ENCODE measurements at regions not wholly inside any gene's neighbourhood (a gene's known extent, or its start where the extent isn't known, plus 50 kb on each side); places are given as distances from the start of the nearest gene placed in this dataset.

- no peak for DNase-seq (ENCODE audit: unreplicated experiment)
- no peak overlapping the region for H3K27ac Mint-ChIP-seq (ENCODE audit: low read depth, unreplicated experiment)
- no peaks in the 10 kb centered on the region for H3K9me3 Mint-ChIP-seq (ENCODE audit: unreplicated experiment)
- POLR2A ChIA-PET = no interaction called here
- H3K4me3 Mint-ChIP-seq (ENCODE audit: unreplicated experiment) = no peak overlapping the region
- CTCF ChIA-PET = interaction anchor here (0.7 kb wide), 1 partner anchor 383 kb away, joined by 5 read pairs; no protein-coding TSS in a partner anchor
- BruUV-seq (replicated peaks) = no TSS peak
- peaks cover 3% of the 10 kb centered on the region for H3K4me1 Mint-ChIP-seq (ENCODE audit: insufficient read depth, unreplicated experiment)
- no peaks in the 10 kb centered on the region for H3K36me3 Mint-ChIP-seq (ENCODE audit: insufficient read depth, unreplicated experiment)
- intact Hi-C loops (cut with micrococcal nuclease) = no loop called here
- no peak for TF ChIP-seq CTCF (IDR thresholded peaks at IDR 0.05; ENCODE audit: unreplicated experiment)
- no peaks in the 10 kb centered on the region for H3K27me3 Mint-ChIP-seq (ENCODE audit: insufficient read depth, unreplicated experiment)
These were observed 131.1 kb downstream of the ACKR3 start for GRCh38 chr2:236700703-236701102.

GRCh38 chr2:236702657-236703372 is 133.2 kb downstream of the ACKR3 start:
- Mint-ChIP-seq H3K9me3 (ENCODE audit: unreplicated experiment) (no peaks in the 10 kb centered on the region), H3K36me3 (ENCODE audit: insufficient read depth, unreplicated experiment) (peaks cover 4% of the 10 kb centered on the region), H3K4me1 (ENCODE audit: insufficient read depth, unreplicated experiment) (peaks cover 7% of the 10 kb centered on the region), H3K27me3 (ENCODE audit: insufficient read depth, unreplicated experiment) (no peaks in the 10 kb centered on the region), H3K27ac (ENCODE audit: low read depth, unreplicated experiment) (no peak overlapping the region), H3K4me3 (ENCODE audit: unreplicated experiment) (no peak overlapping the region)
- no peak for TF ChIP-seq CTCF (IDR thresholded peaks at IDR 0.05; ENCODE audit: unreplicated experiment)
- ChIA-PET CTCF (no interaction called here), POLR2A (interaction anchor here (0.6 kb wide), 1 partner anchor 41 kb away, joined by 3 read pairs; no protein-coding TSS in a partner anchor)
- no peak for DNase-seq (ENCODE audit: unreplicated experiment)
- intact Hi-C loops (cut with micrococcal nuclease) = no loop called here
- no TSS peak for BruUV-seq (replicated peaks)

- H3K9me3 Mint-ChIP-seq (ENCODE audit: unreplicated experiment) = no peaks in the 10 kb centered on the region
- H3K4me1 Mint-ChIP-seq (ENCODE audit: insufficient read depth, unreplicated experiment) = peaks cover 7% of the 10 kb centered on the region
- TF ChIP-seq CTCF (IDR thresholded peaks at IDR 0.05; ENCODE audit: unreplicated experiment) = no peak
- POLR2A ChIA-PET = no interaction called here
- no peak for DNase-seq (ENCODE audit: unreplicated experiment)
- CTCF ChIA-PET = no interaction called here
- BruUV-seq (replicated peaks) = no TSS peak
- no peaks in the 10 kb centered on the region for H3K27me3 Mint-ChIP-seq (ENCODE audit: insufficient read depth, unreplicated experiment)
- H3K27ac Mint-ChIP-seq (ENCODE audit: low read depth, unreplicated experiment) = no peak overlapping the region
- H3K4me3 Mint-ChIP-seq (ENCODE audit: unreplicated experiment) = no peak overlapping the region
- intact Hi-C loops (cut with micrococcal nuclease) = no loop called here
- peaks cover 4% of the 10 kb centered on the region for H3K36me3 Mint-ChIP-seq (ENCODE audit: insufficient read depth, unreplicated experiment)
These were observed 133.7 kb downstream of the ACKR3 start for GRCh38 chr2:236703373-236703709.

GRCh38 chr2:236703906-236704305 is 134.3 kb downstream of the ACKR3 start:
- DNase-seq (ENCODE audit: unreplicated experiment) = no peak
- POLR2A ChIA-PET = no interaction called here
- Mint-ChIP-seq H3K4me3 (ENCODE audit: unreplicated experiment) (no peak overlapping the region), H3K27ac (ENCODE audit: low read depth, unreplicated experiment) (no peak overlapping the region), H3K36me3 (ENCODE audit: insufficient read depth, unreplicated experiment) (peaks cover 4% of the 10 kb centered on the region), H3K9me3 (ENCODE audit: unreplicated experiment) (no peaks in the 10 kb centered on the region), H3K4me1 (ENCODE audit: insufficient read depth, unreplicated experiment) (peaks cover 12% of the 10 kb centered on the region), H3K27me3 (ENCODE audit: insufficient read depth, unreplicated experiment) (no peaks in the 10 kb centered on the region)
- no TSS peak for BruUV-seq (replicated peaks)
- no peak for TF ChIP-seq CTCF (IDR thresholded peaks at IDR 0.05; ENCODE audit: unreplicated experiment)
- intact Hi-C loops (cut with micrococcal nuclease) = no loop called here
- CTCF ChIA-PET = interaction anchor here (0.7 kb wide), 1 partner anchor 61 kb away, joined by 4 read pairs; no protein-coding TSS in a partner anchor

All from MCF 10A (cell line).